ENCODE measurements at regions not wholly inside any gene's neighbourhood (a gene's known extent, or its start where the extent isn't known, plus 50 kb on each side); places are given as distances from the start of the nearest gene placed in this dataset.
"Not testable (repeated sequence)": the region's sequence is repeated elsewhere in the genome, so short reads cannot be mapped to it uniquely, and the experiment has no call there.

DNA sequence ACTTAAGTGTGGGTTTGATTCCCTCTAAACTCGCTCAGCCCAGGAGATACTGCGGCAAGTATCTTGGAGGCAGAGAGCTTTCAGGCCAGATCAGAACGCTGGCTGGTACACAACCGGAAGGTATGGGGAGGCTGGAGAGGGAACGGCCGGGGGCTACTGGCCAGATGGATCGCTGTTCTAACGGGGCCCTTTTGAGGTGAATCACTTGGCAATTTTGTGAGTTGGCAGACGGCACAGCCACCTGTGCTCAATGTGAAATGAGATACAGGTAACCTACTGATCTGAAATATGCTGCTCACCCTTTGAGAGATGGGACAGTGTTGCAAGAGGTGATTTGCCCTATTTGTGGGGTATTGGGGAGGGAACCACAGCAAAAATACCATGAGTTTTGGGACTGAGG, 622.9 kb upstream of the RBFOX1 start:
- TF ChIP-seq, protein P1, sequence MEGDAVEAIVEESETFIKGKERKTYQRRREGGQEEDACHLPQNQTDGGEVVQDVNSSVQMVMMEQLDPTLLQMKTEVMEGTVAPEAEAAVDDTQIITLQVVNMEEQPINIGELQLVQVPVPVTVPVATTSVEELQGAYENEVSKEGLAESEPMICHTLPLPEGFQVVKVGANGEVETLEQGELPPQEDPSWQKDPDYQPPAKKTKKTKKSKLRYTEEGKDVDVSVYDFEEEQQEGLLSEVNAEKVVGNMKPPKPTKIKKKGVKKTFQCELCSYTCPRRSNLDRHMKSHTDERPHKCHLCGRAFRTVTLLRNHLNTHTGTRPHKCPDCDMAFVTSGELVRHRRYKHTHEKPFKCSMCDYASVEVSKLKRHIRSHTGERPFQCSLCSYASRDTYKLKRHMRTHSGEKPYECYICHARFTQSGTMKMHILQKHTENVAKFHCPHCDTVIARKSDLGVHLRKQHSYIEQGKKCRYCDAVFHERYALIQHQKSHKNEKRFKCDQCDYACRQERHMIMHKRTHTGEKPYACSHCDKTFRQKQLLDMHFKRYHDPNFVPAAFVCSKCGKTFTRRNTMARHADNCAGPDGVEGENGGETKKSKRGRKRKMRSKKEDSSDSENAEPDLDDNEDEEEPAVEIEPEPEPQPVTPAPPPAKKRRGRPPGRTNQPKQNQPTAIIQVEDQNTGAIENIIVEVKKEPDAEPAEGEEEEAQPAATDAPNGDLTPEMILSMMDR (conservative IDR thresholded peaks at IDR 0.05; ENCODE audit: low read depth, low read length) = no peak
- H3K4me3 ChIP-seq (ENCODE audit: low read length) = no peak overlapping the region
- DNase-seq (ENCODE audit: low read depth) = no peak

DNA sequence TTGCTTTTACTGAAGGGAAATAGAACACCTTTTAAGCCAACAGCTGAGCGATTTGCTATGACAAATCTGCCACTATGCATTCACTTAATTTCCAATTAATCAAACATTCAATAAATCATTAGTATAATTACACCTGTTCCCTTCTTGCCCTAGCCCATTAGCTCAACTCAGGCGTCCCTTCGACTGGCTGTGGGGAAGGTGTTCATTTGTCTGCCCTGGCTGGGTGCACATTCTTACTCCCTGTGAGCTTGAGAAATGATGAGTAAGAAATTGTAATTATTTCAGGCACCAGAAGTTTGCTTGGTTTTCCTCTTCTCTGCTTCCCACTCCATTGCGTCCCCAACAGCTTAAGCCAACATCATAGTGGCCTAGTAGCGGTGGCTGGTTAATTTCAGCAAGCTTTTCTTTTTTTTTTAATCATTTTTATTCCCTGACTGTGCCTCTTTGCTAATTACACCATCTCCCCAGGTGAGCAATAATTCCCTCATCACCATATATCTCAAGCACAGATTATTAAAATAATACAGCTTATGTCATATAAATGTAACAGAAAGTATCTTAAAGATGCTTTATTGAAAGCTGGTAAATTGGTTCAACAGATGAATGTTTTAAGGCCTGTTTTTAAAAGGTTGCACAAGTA, 623.9 kb upstream of the RBFOX1 start:
- no peak overlapping the region for H3K4me3 ChIP-seq (ENCODE audit: low read length)
- no peak for DNase-seq (ENCODE audit: low read depth)
- TF ChIP-seq, protein P1 (conservative IDR thresholded peaks at IDR 0.05; ENCODE audit: low read depth, low read length) = no peak

DNA sequence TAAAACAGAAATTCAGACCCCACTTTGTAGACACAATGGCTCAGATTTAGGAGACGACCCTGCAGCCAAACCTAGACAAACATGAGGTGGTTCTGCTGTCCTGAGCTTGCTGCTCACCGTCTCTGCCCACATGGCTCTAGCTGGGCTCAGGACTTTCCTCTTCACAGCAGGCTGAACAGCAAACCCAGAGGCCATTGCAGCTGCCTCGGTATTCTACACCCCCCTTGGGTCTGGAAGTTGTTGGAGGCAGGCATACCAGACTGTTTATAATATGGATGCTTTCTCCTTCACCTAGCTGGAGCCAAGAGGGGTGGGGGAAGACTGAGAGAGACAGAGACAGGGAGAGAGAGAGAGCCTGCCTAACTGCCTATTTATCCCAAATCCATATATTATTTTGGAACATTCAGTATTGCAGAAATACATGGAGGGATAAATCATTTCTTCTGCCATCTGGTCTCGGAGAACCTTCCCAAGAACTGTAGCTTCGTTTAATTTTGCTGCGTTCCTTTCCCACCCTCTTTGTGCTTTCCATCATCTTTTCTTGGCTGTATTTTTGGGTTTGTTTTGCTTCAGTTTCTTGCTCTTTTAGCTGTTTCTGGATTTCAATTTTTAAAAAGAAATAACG, 628.2 kb upstream of the RBFOX1 start:
- DNase-seq (ENCODE audit: low read depth) = no peak
- TF ChIP-seq, protein P1 (conservative IDR thresholded peaks at IDR 0.05; ENCODE audit: low read depth, low read length) = no peak
- no peak overlapping the region for H3K4me3 ChIP-seq (ENCODE audit: low read length)

DNA sequence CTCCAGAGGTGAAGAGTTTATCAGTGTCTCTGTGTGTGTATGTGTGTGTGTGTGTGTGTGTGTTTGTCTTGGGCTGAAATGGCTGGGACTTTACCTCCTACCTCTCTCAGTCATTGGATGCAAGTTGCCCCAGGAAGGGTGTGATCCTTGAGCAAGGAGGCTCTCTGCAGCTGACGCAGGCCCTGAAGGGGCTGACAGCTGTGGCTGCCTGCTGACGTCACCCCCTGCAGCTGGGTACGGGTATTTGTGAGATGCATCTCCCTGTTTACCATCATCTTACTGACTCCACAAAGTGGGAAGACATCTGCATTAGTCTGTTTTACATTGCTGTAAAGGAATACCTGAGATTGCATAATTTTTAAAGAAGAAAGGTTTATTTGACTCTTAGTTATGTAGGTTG, 631.5 kb upstream of the RBFOX1 start:
- TF ChIP-seq, protein P1 (conservative IDR thresholded peaks at IDR 0.05; ENCODE audit: low read depth, low read length) = no peak
- no peak for DNase-seq (ENCODE audit: low read depth)
- no peak overlapping the region for H3K4me3 ChIP-seq (ENCODE audit: low read length)

DNA sequence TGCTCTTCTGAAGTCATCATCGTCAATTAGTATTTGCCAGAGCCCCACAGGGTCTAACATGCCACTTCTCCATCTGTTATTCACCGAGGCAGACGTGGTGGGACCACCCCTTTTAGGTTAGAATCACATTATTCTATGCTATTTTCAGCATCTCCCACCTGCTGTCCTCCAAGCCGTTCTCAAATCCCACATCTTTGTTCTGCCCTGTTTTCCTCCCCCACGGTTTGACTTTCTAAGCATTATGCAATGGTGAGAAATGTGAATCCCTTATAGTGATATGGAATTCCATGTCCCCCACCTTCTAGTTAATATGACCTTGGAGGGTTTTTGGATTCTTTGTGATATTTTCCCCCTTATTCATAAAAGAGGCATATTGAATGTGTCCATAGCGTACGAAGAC, 634.1 kb upstream of the RBFOX1 start:
- TF ChIP-seq, protein P1 (conservative IDR thresholded peaks at IDR 0.05; ENCODE audit: low read depth, low read length) = no peak
- no peak for DNase-seq (ENCODE audit: low read depth)
- H3K4me3 ChIP-seq (ENCODE audit: low read length) = no peak overlapping the region

DNA sequence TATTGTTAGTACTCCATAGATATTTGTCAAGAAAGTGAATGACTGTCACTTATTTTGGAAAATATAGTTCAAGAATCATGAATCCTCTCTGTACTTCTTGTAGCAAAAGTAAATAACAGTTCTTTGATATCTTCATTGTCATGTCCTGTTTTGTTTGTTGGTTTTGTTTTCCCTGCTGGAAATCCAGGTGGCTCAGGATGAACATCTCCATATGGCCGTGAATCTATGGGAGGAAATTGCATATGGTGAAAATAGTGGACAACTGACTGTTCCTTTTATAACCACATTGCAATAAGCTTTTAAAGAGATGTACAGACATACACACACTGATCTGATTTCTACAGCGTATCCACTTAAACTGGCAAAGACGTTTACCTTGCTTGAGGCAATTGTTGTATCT, 637.0 kb upstream of the RBFOX1 start:
- TF ChIP-seq, protein P1 (conservative IDR thresholded peaks at IDR 0.05; ENCODE audit: low read depth, low read length) = no peak
- no peak overlapping the region for H3K4me3 ChIP-seq (ENCODE audit: low read length)
- DNase-seq (ENCODE audit: low read depth) = no peak

DNA sequence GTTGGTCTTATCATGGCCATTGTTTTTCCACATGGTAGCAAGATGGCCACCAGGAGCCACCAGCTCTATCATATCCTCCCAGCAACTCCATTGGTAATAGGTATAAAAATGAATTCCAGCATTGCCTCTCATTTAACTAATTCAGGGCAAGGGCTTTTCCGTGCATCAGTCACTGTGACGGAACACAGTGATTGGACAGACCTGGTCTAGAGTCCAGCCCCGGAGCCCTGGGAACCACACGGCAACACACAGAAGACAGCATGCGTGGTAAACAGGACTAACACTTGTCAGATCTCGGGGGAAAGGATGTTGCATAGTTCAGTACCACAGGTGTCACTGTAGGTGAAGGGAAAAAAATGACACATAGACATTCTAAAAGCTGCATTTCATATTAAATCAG, 638.0 kb upstream of the RBFOX1 start:
- DNase-seq (ENCODE audit: low read depth) = no peak
- H3K4me3 ChIP-seq (ENCODE audit: low read length) = no peak overlapping the region
- TF ChIP-seq, protein P1 (conservative IDR thresholded peaks at IDR 0.05; ENCODE audit: low read depth, low read length) = no peak

DNA sequence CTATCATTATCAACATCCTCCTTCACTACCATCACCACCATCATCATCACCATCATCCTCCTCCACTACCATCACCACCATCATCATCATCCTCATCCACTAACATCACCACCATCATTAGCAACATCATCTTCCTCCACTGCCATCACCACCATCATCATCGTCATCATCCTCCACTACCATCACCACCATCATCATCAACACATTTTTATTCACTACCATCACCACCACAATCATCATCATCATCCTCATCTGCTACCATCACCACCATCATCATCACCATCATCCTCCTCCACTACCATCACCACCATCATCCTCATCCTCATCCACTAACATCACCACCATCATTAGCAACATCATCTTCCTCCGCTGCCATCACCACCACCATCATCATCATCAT, 639.2 kb upstream of the RBFOX1 start:
- DNase-seq (ENCODE audit: low read depth); H3K4me3 ChIP-seq (ENCODE audit: low read length): not testable (repeated sequence)
